Prostate gland (tissue), 2 donors: ENCODE measurements at regions not wholly inside any gene's neighbourhood (a gene's known extent, or its start where the extent isn't known, plus 50 kb on each side); places are given as distances from the start of the nearest gene placed in this dataset.

Experiments used
- DNase-seq: peaks from one replicate; pipeline ENCODE4 v3.0.0-alpha.2; 2019; ENCODE audit warnings: low spot score
- H3K27ac ChIP-seq, 2 donors: fragments of 200-600 bp; sonication (generic); 2 replicates each; pipeline ENCODE4 v1.5.1; 2017 to 2019
- H3K27me3 ChIP-seq: fragments of 200-600 bp; sonication (generic); replicated peaks from 2 replicates; pipeline ENCODE4 v1.5.1; 2019; ENCODE audit not compliant: insufficient read depth
- H3K36me3 ChIP-seq, 2 donors: fragments of 200-600 bp; sonication (generic); 1 replicate in 1 of 2; 2 replicates in 1 of 2; pipeline versions ENCODE4 v1.5.1 to v1.8.1; 2017 to 2019
- H3K4me1 ChIP-seq: fragments of 200-600 bp; sonication (generic); replicated peaks from 2 replicates; pipeline ENCODE4 v1.5.1; 2019
- H3K4me3 ChIP-seq, 2 donors: fragments of 200-600 bp; sonication (generic); 2 replicates each; pipeline ENCODE4 v1.5.1; 2017 to 2019
- H3K9me3 ChIP-seq: fragments of 200-600 bp; sonication (generic); 2 replicates; pipeline ENCODE4 v1.5.1; 2017
- POLR2A ChIP-seq: fragments of 450-650 bp; IDR thresholded peaks from one replicate; pipeline ENCODE4 v1.6.1; 2016; ENCODE audit warnings: antibody characterized with exemption, mild to moderate bottlenecking
- POLR2AphosphoS5 ChIP-seq: sonication (generic); formaldehyde crosslinking; IDR thresholded peaks from one replicate; pipeline ENCODE4 v1.6.1; 2017; ENCODE audit warnings: antibody characterized with exemption
- WGBS: methylation state at CpG from one replicate; pipeline ENCODE4 v1.1.5; 2018; 5-methylcytosine and 5-hydroxymethylcytosine counted together
- intact Hi-C: fragments of 100-400 bp; cut with DNase I; formaldehyde crosslinking; loops from one replicate; pipeline ENCODE4 v1.14.2; 2022
- TF ChIP-seq, protein P1 (sequence below), 4 experiments: fragments of 200-600 bp in 2 of 4; fragments of 450-650 bp in 2 of 4; sonication (generic) in 2 of 4; IDR thresholded peaks; 1 replicate in 3 of 4; 2 replicates in 1 of 4; pipeline ENCODE4 v1.5.1; 2016 to 2019; ENCODE audit warnings: antibody characterized with exemption in 4 of 4, mild to moderate bottlenecking in 2 of 4, moderate library complexity in 2 of 4

DNA sequence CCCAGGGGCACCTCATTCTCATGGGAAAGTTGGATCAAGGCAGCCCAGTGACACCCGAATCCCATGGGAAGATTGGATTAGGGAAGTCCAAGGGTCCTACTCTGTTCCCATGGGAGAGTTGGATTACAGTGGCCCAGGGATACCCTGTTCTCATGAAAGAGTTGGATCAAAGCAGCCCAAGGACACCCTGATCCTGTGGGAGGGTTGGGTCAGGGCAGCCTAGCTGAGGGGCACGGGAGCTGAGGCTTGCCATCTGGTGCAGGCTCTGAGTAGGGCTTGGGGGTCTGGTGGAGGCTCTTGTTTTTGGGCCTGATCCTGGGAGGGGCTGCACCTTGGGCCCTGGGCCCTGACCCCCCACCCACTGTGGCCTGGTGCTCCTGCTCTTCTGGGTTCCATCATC is 87.1 kb downstream of the ACKR3 start:
- no peaks in the 10 kb centered on the region for H3K36me3 ChIP-seq
- H3K27ac ChIP-seq, result no peak overlapping the region
- no peaks in the 10 kb centered on the region for H3K4me1 ChIP-seq
- no peak overlapping the region for H3K4me3 ChIP-seq
- TF ChIP-seq POLR2A (no peak), POLR2AphosphoS5 (no peak)
- TF ChIP-seq, protein P1, sequence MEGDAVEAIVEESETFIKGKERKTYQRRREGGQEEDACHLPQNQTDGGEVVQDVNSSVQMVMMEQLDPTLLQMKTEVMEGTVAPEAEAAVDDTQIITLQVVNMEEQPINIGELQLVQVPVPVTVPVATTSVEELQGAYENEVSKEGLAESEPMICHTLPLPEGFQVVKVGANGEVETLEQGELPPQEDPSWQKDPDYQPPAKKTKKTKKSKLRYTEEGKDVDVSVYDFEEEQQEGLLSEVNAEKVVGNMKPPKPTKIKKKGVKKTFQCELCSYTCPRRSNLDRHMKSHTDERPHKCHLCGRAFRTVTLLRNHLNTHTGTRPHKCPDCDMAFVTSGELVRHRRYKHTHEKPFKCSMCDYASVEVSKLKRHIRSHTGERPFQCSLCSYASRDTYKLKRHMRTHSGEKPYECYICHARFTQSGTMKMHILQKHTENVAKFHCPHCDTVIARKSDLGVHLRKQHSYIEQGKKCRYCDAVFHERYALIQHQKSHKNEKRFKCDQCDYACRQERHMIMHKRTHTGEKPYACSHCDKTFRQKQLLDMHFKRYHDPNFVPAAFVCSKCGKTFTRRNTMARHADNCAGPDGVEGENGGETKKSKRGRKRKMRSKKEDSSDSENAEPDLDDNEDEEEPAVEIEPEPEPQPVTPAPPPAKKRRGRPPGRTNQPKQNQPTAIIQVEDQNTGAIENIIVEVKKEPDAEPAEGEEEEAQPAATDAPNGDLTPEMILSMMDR (IDR thresholded peaks at IDR 0.05), result no peak
- intact Hi-C loops, result no loop called here
- H3K9me3 ChIP-seq, result no peaks in the 10 kb centered on the region
- no peaks in the 10 kb centered on the region for H3K27me3 ChIP-seq
- DNase-seq, result no peak
- WGBS, result 97% methylated on average over 2 of the region's 2 CpGs

DNA sequence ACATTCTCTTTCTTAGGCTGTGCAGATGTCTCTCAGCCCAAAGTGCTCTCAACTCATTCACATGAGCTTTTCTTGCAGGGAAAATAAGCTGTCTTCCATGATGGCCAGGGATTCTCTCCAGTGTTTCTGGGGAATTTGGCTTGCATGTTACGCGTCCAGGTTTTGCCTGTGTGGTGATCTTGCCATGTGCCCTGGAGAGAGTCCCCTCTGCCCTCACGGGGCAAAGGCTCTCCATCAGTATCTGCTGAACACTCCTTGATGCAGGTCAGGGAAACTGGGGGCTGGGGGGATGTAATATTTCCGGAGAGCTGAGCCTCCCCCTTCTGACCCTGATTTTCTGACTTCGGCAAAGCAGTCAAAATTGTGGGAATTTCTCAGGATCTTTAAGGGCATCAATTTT is 87.6 kb downstream of the ACKR3 start:
- TF ChIP-seq POLR2A (no peak), POLR2AphosphoS5 (no peak)
- TF ChIP-seq, protein P1 (IDR thresholded peaks at IDR 0.05), result no peak
- Histone ChIP-seq H3K4me1 (no peaks in the 10 kb centered on the region), H3K4me3 (no peak overlapping the region), H3K27ac (no peak overlapping the region), H3K36me3 (no peaks in the 10 kb centered on the region), H3K9me3 (no peaks in the 10 kb centered on the region), H3K27me3 (no peaks in the 10 kb centered on the region)
- intact Hi-C loops, result no loop called here
- DNase-seq, result no peak
- 98% methylated on average over 5 of the region's 5 CpGs for WGBS

DNA sequence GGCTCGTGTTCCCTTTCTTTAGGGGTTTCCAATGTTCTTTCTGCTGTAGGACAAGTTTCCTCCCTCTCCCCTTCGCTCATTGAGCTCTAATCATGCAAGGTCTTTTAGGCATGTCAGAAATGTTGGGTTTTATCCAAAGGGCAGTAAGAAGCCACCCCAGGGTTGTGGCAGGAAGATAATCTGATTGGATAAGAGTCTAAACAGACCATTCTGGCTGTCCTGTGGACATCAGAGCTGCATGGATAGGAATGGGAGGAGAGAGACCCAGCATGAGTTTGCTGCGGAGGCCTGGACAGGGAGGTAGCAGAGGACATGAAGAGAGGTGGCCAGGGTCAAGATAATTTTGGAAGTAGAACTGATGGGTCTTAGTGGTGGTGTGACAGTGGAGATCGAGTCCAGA is 88.2 kb downstream of the ACKR3 start:
- Histone ChIP-seq H3K36me3 (no peaks in the 10 kb centered on the region), H3K9me3 (no peaks in the 10 kb centered on the region), H3K4me3 (no peak overlapping the region), H3K27me3 (no peaks in the 10 kb centered on the region), H3K4me1 (no peaks in the 10 kb centered on the region), H3K27ac (no peak overlapping the region)
- DNase-seq, result no peak
- TF ChIP-seq POLR2AphosphoS5 (no peak), POLR2A (no peak)
- TF ChIP-seq, protein P1 (IDR thresholded peaks at IDR 0.05), result no peak
- intact Hi-C loops, result no loop called here
- WGBS, result 92% methylated on average over 4 of the region's 4 CpGs

DNA sequence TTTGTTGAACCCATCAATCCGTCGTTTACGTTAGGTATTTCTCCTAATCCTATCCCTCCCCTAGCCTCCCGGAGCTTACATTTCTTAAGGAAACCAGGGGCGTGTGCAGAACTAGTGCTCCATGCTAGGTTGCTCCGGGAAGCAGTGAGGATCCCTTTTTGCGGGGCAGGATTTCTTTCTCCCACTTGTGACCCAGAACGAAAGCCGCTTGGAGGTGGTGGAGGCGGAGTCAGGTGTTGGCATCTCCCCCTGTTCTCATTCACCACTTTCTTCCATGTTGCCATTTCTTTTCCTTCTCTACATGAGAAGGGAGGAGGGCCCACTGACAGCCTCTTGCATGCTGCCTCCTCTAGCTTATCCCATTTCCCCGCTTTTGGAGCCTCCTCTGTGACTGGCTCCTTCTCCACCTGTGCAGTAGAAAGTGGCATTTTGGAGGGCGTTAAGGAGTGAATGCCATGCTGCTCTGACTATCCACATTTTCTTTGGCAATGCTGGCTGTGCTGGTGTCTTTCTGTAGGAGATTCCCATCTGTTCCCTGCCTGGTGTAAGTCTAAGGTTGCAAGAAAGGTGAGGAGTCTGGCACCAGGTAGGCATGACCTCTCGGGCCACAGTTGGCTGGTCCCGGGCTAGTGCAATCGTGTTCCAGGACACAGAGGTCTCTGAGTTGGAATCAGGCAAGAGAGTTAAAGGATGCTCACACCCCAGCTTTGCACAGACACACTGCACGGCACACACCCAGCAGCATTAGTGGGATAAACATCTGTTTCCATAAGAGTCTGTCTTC is 89.5 kb downstream of the ACKR3 start:
- no peak for DNase-seq
- Histone ChIP-seq H3K9me3 (no peaks in the 10 kb centered on the region), H3K27ac (no peak overlapping the region), H3K27me3 (no peaks in the 10 kb centered on the region), H3K4me1 (no peaks in the 10 kb centered on the region), H3K36me3 (no peaks in the 10 kb centered on the region), H3K4me3 (no peak overlapping the region)
- 77% methylated on average over 16 of the region's 16 CpGs for WGBS
- intact Hi-C loops, result no loop called here
- TF ChIP-seq, protein P1 (IDR thresholded peaks at IDR 0.05), result no peak
- TF ChIP-seq POLR2AphosphoS5 (no peak), POLR2A (no peak)

DNA sequence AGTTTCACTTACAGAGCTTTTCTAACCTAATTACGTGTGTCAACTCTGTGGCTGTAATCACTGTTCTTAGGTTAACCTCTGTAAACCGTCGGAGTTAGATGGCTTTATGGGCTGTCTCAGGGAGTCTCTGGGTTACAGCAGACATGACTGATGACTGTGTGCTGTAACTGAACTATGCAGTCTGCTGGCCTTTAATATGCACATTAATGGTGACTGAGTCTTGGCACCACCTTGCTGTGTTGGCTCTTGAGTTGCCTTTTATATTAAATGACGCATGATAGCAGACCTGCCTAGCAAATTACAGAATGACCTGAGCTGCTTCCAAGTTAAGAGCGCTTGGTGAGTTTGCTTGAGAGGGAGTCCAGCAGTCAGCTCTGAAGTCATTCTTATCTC is 90.1 kb downstream of the ACKR3 start:
- H3K4me1 ChIP-seq, result no peaks in the 10 kb centered on the region
- H3K9me3 ChIP-seq, result no peaks in the 10 kb centered on the region
- 13% methylated on average over 5 of the region's 5 CpGs for WGBS
- DNase-seq, result peak; percentile 73
- intact Hi-C loops, result loop anchor here (5.0 kb wide), 2 partner anchors 73 to 87 kb away; no protein-coding TSS in a partner anchor
- H3K36me3 ChIP-seq, result no peaks in the 10 kb centered on the region
- H3K4me3 ChIP-seq, result no peak overlapping the region
- TF ChIP-seq POLR2AphosphoS5, result peak; percentile 83
- TF ChIP-seq, protein P1 (IDR thresholded peaks at IDR 0.05), result no peak
- H3K27me3 ChIP-seq, result no peaks in the 10 kb centered on the region
- H3K27ac ChIP-seq, result no peak overlapping the region
